GM18951 (cell line): ENCODE measurements at regions not wholly inside any gene's neighbourhood (a gene's known extent, or its start where the extent isn't known, plus 50 kb on each side); places are given as distances from the start of the nearest gene placed in this dataset.

Source experiments
- POLR2A ChIP-seq: IDR thresholded peaks from 4 replicates; pipeline ENCODE4 v1.6.1; 2011; ENCODE audit warnings: mild to moderate bottlenecking; ENCODE audit not compliant: insufficient read length, insufficient read depth; ENCODE audit errors: extremely low read depth
- in situ Hi-C: fragments of 300-500 bp; cut with MboI; formaldehyde crosslinking; loops from one replicate; pipeline ENCODE4 v1.12.0; 2022; ENCODE audit warnings: low sequenced_read_pairs, mixed read lengths, inconsistent platforms; ENCODE audit not compliant: unreplicated experiment

DNA sequence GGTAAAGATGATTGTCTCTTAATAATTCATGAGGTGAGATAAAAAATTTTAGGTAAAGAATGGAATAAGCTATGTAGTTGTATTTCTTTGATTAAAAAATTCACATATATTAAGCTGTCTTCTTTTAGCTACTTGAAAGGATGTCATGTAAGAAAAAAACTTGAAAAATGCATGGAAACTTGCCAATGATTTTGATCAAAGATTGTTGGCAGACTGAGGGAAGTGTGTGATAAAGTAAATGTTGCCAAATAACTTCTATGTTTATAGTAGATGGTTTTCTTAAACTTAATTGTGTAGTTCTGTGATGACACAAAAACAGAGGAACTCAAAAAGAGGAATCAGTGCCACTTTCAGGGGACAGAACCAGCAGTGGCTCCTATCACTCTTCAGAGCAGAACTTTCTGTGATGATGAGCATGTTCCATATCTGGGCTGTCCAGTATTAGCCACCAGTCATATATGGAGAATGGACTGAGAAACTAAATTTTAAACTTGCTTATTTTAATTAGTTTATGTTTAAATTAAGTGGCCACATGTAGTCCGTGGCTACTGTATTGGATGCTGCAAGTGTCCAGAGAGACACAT lies 51.9 kb upstream of the SLC38A11 start:
- TF ChIP-seq POLR2A = no peak
- in situ Hi-C loops = loop anchor here (10.0 kb wide), 1 partner anchor 198 kb away; the partner anchor contains the start of gene SCN3A
